ENCODE measurements at regions not wholly inside any gene's neighbourhood (a gene's known extent, or its start where the extent isn't known, plus 50 kb on each side); places are given as distances from the start of the nearest gene placed in this dataset.
"Not testable (repeated sequence)": the region's sequence is repeated elsewhere in the genome, so short reads cannot be mapped to it uniquely, and the experiment has no call there.

GRCh38 chr6:170192905-170193304, 98.0 kb downstream of the DLL1 start:
- Mint-ChIP-seq H3K36me3 (peaks cover 41% of the 10 kb centered on the region), H3K9me3 (peaks cover 15 to 20% of the 10 kb centered on the region in 2 donors), H3K27me3 (ENCODE audit: low read depth in 2 of 2) (peaks cover 28 to 42% of the 10 kb centered on the region in 2 donors), H3K4me3 (no peak overlapping the region), H3K27ac (no peak overlapping the region), H3K4me1 (peaks cover under 1 to 9% of the 10 kb centered on the region in 2 donors)
- no peak overlapping the region for H3K4me3 ChIP-seq (ENCODE audit: low read length)
- no peak for TF ChIP-seq CTCF (IDR thresholded peaks at IDR 0.05)
- H3K27ac ChIP-seq (ENCODE audit: low read length), result no peak overlapping the region
- no peaks in the 10 kb centered on the region for H3K9me3 ChIP-seq (ENCODE audit: control insufficient read depth, insufficient read depth, low read length)
- DNase-seq (peak in 1 of 2 donors; percentile 0), ATAC-seq (no peak)
- H3K4me1 ChIP-seq (ENCODE audit: control insufficient read depth, insufficient read depth, low read length), result no peaks in the 10 kb centered on the region
- no peaks in the 10 kb centered on the region for H3K36me3 ChIP-seq (ENCODE audit: control insufficient read depth, insufficient read depth, low read length)
- 90% methylated on average over 5 of the region's 5 CpGs for WGBS (ENCODE audit: insufficient coverage)
- no peaks in the 10 kb centered on the region for H3K27me3 ChIP-seq (ENCODE audit: control insufficient read depth, insufficient read depth, low read length)
- intact Hi-C loops (cut with micrococcal nuclease), result no loop called here

- ATAC-seq; H3K27ac ChIP-seq (ENCODE audit: low read length); H3K36me3 ChIP-seq (ENCODE audit: control insufficient read depth, insufficient read depth, low read length); H3K9me3 ChIP-seq (ENCODE audit: control insufficient read depth, insufficient read depth, low read length); H3K4me3 Mint-ChIP-seq; DNase-seq; H3K4me1 Mint-ChIP-seq; H3K27me3 ChIP-seq (ENCODE audit: control insufficient read depth, insufficient read depth, low read length); intact Hi-C loops (cut with micrococcal nuclease); H3K4me1 ChIP-seq (ENCODE audit: control insufficient read depth, insufficient read depth, low read length); H3K27ac Mint-ChIP-seq; H3K4me3 ChIP-seq (ENCODE audit: low read length): not testable (repeated sequence)
- peaks cover 27 to 34% of the 10 kb centered on the region in 2 donors for H3K27me3 Mint-ChIP-seq (ENCODE audit: low read depth in 2 of 2)
- peaks cover 15 to 20% of the 10 kb centered on the region in 2 donors for H3K9me3 Mint-ChIP-seq
- WGBS (ENCODE audit: insufficient coverage), result 82% methylated on average over 8 of the region's 8 CpGs
- peaks cover 36% of the 10 kb centered on the region for H3K36me3 Mint-ChIP-seq
These were observed 98.8 kb downstream of the DLL1 start for GRCh38 chr6:170192101-170192500.

GRCh38 chr6:170190046-170190445, 100.8 kb downstream of the DLL1 start:
- ATAC-seq, result no peak
- H3K4me3 Mint-ChIP-seq, result no peak overlapping the region
- no peak overlapping the region for H3K27ac Mint-ChIP-seq
- DNase-seq, result no peak
- WGBS (ENCODE audit: insufficient coverage), result 90% methylated on average over 5 of the region's 5 CpGs
- H3K4me3 ChIP-seq (ENCODE audit: low read length), result no peak overlapping the region
- H3K27me3 ChIP-seq (ENCODE audit: control insufficient read depth, insufficient read depth, low read length), result no peaks in the 10 kb centered on the region
- H3K27me3 Mint-ChIP-seq (ENCODE audit: low read depth in 2 of 2), result peaks cover 19 to 22% of the 10 kb centered on the region in 2 donors
- peaks cover 16% of the 10 kb centered on the region for H3K36me3 Mint-ChIP-seq
- H3K27ac ChIP-seq (ENCODE audit: low read length), result no peak overlapping the region
- peaks cover 0 to 6% of the 10 kb centered on the region in 2 donors for H3K4me1 Mint-ChIP-seq
- H3K36me3 ChIP-seq (ENCODE audit: control insufficient read depth, insufficient read depth, low read length), result no peaks in the 10 kb centered on the region
- H3K4me1 ChIP-seq (ENCODE audit: control insufficient read depth, insufficient read depth, low read length), result peaks cover 23% of the 10 kb centered on the region
- H3K9me3 ChIP-seq (ENCODE audit: control insufficient read depth, insufficient read depth, low read length), result no peaks in the 10 kb centered on the region
- peaks cover 7 to 11% of the 10 kb centered on the region in 2 donors for H3K9me3 Mint-ChIP-seq
- TF ChIP-seq CTCF (IDR thresholded peaks at IDR 0.05), result no peak
- intact Hi-C loops (cut with micrococcal nuclease), result no loop called here

GRCh38 chr6:170189236-170189635, 101.6 kb downstream of the DLL1 start:
- H3K27ac Mint-ChIP-seq, result no peak overlapping the region
- no peaks in the 10 kb centered on the region for H3K36me3 ChIP-seq (ENCODE audit: control insufficient read depth, insufficient read depth, low read length)
- H3K4me1 Mint-ChIP-seq, result peaks cover 2 to 8% of the 10 kb centered on the region in 2 donors
- peaks cover 15 to 17% of the 10 kb centered on the region in 2 donors for H3K27me3 Mint-ChIP-seq (ENCODE audit: low read depth in 2 of 2)
- H3K4me1 ChIP-seq (ENCODE audit: control insufficient read depth, insufficient read depth, low read length), result peaks cover 31% of the 10 kb centered on the region
- H3K36me3 Mint-ChIP-seq, result peaks cover 8% of the 10 kb centered on the region
- no peaks in the 10 kb centered on the region for H3K27me3 ChIP-seq (ENCODE audit: control insufficient read depth, insufficient read depth, low read length)
- ATAC-seq, result no peak
- TF ChIP-seq CTCF (IDR thresholded peaks at IDR 0.05), result no peak
- no peak overlapping the region for H3K4me3 ChIP-seq (ENCODE audit: low read length)
- H3K4me3 Mint-ChIP-seq, result no peak overlapping the region
- no peaks in the 10 kb centered on the region for H3K9me3 ChIP-seq (ENCODE audit: control insufficient read depth, insufficient read depth, low read length)
- no peak overlapping the region for H3K27ac ChIP-seq (ENCODE audit: low read length)
- WGBS (ENCODE audit: insufficient coverage), result 83% methylated on average over 12 of the region's 12 CpGs
- intact Hi-C loops (cut with micrococcal nuclease), result no loop called here
- H3K9me3 Mint-ChIP-seq, result peaks cover 5% of the 10 kb centered on the region in 2 donors
- peak in 1 of 2 donors; percentile 9 for DNase-seq

Measured in natural killer cell (primary cell).